ENCODE measurements at regions not wholly inside any gene's neighbourhood (a gene's known extent, or its start where the extent isn't known, plus 50 kb on each side); places are given as distances from the start of the nearest gene placed in this dataset.
A peak's percentile ranks its signal among the peaks of the same experiment; 100 is the strongest.
"Not testable (repeated sequence)": the region's sequence is repeated elsewhere in the genome, so short reads cannot be mapped to it uniquely, and the experiment has no call there.

DNA sequence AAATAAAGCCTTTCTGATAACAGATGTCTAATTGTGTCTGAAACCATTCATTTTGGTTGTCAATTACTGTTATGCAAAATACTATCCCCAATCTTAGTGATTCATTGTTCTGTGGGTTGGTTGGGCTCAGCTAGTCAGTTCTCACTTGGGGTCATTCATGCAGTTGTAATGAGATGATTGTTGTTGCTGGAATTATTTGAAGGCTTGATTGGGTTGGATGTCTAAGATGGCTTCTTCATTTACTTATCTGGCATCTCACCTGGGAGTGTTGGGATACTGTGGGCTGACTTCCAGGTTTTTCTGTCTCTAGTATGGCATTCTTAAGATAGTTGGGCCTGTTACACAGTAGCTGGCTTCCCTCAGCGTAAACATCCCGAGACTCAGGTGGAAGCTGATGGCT lies 217.8 kb upstream of the B3GALT2 start:
- no peak for DNase-seq

DNA sequence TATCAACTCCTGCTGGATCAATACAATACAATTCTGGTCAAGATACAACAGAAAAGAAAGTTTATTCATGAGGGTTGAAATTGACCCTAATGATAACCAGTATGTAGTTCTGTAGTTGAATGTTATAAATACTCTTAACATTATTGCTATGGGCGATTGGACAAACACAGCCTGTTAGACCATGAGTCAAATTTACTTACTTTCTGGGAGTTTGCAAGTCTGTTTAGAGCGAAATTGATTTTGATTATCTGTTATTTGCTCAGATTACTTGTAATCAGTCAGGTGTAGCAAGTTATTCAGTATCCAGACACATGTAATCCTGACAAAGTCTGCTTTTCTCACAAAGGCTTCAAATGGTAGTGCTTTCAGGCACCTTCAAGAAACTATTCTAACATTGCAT lies 216.6 kb upstream of the B3GALT2 start:
- no peak for DNase-seq

DNA sequence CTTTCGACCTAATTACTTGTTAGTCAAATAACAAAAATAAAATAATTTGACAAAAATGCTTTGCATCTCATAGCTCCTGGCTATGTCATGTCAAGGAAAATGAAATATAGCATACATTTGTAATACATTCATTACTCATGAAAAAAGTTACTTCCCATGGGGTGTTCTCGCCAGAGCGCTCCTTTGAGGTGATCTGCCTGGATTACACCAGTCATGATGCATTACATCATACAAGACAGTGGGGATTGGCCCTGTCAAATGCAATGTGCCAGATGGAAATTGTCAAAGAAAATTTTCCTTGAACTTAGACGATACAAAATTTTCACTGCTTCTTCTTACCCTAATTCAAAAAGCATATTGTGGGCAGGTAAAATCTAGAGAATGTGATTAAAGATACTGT lies 215.6 kb upstream of the B3GALT2 start:
- DNase-seq = no peak

DNA sequence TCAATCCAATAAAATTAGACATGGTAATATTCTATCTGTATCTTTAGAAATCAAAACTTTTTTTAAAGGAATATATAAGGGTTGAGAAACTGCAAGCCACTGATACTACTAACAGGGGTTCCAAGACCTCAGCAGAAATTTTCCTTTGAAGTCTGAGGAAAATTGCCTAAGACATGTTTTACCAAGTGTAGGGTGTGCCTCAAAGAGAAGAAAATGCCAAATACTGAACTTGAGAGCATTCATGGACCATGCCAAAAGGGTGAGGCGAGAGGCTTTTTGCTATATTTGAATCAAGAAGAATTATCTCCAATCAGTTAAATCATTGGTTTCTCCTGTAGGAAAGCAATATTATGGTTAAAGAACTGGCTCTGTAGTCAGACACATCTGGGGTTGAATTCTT lies 207.9 kb upstream of the B3GALT2 start:
- no peak for DNase-seq

DNA sequence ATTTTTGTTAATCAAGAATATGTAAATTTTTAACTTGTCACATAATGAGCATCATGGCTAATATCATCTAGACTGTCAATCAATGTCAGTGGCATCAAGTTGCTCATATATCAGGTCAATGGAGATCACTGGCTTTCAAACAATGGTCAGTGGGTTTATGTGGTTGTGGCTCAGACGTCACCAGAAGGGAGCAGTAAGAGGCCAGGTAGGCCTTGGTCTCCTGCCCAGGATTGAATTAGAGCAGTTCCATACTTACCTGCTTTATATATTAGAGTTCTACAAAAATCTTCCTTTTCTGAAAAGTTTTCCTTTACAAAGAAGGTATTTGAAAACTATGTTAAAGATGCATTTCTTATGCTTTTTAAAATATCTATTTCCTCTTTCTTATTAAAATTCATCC lies 206.3 kb upstream of the B3GALT2 start:
- DNase-seq = no peak

DNA sequence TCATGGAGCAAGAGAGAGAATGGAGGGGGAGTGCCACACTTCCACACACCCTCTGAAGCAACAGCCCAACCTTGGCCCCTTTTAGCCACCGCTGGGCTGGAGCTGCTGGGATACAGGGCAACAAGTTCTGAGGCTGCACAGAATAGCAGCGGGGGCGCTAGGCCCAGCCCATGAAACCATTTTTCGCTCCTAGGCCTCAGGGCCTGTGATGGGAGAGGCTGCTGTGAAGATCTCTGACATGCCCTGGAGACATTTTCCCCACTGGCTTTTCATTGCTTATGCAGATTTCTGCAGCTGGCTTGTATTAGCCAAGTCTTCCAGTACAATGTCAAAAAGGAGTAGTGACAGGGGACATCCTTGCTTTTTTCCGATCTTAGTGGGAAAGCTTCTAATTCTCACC lies 202.3 kb upstream of the B3GALT2 start:
- DNase-seq = no peak

DNA sequence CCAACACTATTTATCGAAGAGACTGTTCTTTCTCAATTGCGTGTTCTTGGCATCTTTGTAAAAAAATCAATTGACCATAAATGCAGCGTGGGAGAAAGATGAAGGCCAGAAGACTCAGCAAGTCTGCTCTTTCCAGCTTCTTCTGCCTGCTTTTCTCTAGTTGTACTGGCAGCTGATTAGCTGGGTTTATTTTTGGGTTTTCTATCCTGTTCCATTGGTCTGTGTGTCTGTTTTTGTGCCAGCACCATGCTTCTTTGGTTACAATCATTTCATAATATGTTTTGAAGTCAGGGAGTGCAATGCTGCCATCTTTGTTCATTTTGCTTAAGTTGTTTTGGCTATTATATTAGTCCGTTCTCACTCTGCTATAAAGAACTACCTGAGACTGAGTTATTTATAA lies 201.8 kb upstream of the B3GALT2 start:
- DNase-seq = no peak

DNA sequence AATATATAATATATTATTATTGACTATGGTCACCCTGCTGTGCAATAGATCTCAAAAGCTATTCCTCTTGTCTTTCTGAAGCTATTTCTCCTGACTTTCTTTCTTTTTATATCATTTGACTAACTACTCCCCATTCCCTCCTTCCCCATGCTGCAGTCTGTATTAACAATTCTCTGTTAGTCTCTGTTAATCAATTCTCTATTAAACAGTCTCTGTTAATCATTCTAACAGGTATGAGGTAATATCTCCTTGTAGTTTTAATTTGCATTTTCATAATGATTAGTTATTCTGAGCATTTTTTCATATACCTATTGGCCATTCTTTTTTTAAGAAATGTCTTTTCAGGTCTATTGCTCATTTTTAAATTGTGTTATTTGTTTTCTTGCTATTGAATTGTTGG lies 201.0 kb upstream of the B3GALT2 start:
- DNase-seq = no peak

DNA sequence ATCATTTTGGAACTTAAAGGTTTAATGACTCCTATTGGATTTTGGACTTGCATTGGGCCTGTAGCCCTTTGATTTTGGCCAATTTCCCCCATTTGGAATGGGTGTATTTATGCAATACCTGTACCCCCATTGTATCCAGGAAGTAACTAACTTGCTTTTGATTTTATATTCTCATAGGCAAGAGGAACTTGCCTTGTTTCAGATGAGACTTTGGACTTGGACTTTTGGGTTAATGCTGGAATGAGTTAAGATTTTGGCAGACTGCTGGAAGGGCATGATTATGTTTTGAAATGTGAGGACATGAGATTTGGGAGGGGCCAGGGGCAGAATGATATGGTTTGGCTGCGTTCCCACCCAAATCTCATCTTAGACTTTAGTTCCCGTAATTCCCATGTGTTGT lies 192.0 kb upstream of the B3GALT2 start:
- not testable (repeated sequence) for DNase-seq

DNA sequence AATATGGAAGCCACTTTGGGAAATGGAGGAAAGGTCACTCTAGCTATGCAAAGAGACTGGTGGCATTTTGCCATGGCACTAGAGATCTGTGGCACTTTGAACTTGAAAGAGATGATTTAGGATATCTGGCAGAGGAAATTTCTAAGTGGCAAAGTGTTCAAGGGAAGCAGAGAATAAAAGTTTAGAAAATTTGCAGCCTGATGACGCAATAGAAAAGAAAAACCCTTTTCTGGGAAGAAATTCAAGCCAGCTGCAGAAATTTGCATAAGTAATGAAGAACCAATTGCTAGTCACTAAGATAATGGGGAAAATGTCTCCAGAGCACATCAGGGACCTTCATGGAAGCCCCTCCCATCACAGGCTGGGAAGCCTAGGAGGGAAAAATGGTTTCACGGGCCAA lies 191.1 kb upstream of the B3GALT2 start:
- DNase-seq = peak; percentile 15

DNA sequence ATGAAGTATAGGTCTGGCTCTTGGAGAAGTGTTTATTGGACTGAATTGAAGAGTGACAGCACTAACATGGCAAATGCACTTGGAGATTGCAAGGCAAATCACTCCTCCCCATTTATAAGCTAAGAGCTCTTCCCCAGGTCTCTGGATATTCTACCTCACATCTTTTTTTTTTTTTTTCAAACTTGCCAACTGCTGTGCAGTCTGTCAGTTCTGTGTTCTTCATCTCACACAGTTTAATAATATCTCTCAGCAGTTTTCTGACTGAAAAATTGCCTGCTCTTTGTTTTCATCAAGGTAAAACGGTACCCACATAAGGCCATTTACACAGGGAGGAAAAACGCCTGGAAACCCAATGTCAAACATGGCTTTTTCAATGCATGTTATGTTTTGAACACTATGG lies 186.1 kb upstream of the B3GALT2 start:
- no peak for DNase-seq

DNA sequence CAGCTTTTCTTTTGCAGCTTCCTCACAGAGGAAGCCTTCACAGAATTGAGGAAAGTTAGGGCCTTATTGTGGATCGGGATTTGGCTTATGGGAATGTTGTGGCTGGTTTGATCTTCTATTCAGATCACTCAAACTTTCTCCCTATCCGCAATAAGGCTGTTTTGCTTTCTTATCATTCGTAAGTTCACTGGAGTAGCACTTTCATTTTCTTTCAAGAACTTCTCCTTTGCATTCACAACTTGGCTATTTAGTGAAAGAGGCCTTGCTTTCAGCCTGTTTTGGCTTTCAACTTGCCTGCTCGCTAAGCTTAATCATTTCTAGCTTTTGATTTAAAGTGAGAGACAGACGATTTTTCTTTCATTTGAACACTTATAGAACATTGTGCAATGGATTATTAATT lies 181.9 kb upstream of the B3GALT2 start:
- peak; percentile 59 for DNase-seq

DNA sequence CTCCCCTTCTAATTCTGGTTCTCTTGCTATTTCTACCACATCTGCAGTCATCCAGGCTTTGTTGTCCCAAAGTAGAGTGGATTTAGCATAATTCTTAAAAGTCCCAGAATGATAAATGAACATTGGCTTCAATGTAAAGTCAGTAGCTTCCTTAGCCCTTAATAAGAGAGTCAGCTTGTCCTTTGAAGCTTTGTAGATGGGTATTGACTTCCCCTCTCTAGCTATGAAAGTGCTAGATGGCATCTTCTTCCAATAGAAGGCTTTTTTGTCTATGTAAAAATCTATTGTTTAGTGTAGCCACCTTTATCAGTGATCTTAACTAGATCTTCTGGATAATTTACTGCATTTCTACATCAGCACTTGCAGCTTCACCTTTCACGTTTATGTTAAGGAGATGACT lies 181.4 kb upstream of the B3GALT2 start:
- no peak for DNase-seq

DNA sequence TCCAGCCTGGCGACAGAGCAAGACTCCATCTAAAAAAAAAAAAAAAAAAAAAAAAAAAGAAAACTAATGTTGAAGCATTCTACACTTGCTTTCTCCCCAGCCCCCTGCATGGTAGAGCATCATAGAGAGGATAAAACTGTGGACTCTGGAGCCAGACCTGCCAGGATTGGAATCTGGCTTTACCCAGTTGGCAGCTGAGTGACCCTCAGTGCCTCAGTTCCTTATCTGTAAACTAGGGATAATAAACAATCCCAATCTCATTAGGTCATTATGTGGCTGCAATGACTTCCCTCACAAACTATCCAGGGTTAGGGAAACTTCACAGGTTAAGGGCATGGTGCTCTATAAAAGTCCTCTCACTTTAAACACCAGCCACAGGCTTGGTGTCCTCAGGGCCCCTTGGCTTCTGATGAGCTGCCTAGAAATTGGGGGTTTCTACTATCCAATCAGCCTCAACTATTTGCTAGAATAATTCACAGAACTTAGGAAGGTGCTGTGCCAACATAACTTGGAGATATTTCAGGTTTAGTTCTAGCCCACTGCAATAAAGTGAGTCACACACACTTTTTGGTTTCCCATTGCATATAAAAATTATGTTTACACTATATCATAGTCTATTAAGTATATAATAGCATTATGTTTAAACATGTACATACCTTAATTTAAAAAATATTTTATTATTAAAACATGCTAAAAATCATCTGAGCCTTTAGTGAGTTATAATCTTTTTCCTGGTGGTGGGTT lies 180.5 kb upstream of the B3GALT2 start:
- no peak for DNase-seq

DNA sequence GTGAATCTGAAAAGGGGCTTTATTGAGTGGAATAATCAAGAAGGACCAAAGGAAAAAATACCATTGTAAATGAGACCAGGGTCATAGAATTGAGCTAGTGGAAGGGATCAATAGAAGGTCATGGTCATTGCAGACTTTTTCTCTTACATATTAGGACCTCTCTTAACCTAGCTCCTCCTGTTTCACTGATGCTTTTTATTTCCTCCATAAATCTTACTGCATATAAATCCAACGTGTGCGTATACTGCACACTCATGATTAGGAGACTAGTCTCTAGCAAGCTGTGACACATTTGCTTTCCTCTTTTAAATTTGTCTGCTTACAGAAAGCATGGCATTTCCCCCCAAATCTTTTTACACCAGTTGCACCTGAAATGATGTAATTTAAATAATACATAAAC lies 179.6 kb upstream of the B3GALT2 start:
- no peak for DNase-seq

DNA sequence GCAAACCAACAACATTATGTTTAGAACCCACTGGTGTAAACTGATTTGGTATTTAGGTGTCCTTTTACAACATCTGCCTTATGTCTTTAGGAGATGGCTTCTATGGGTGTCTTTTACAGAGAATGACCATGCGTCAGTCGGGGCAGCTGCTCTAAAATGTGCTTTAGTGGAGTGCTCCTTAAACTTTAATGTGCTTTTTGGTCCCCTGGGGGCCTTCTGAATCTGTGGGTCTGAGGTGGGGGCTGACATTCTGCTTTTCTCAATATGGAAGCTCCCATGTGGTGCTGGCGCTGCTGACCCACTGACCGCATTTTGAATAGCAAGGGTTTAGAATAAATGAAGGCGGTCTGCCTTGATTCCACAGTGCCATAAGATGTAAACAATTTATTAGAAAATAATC lies 173.2 kb upstream of the B3GALT2 start:
- no peak for DNase-seq

DNA sequence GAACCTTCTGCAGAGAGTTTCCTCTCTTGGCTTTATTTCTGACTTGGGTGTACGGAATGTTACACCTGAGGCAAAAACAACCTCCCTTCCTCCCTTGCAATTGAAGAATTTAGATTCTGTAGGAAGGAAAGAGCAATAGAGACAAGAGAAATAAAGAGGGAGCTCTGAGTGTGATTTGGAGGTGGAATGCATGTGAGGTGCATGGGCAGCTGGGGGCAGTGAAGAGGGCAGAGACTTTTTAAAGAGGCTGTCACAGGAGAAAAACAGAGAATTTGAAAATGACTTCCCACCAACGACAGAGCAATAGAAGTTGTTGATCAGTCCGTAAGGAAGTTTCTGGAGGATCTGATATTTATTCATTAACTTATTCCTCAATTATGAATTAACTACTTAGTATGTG lies 172.0 kb upstream of the B3GALT2 start:
- DNase-seq = no peak

DNA sequence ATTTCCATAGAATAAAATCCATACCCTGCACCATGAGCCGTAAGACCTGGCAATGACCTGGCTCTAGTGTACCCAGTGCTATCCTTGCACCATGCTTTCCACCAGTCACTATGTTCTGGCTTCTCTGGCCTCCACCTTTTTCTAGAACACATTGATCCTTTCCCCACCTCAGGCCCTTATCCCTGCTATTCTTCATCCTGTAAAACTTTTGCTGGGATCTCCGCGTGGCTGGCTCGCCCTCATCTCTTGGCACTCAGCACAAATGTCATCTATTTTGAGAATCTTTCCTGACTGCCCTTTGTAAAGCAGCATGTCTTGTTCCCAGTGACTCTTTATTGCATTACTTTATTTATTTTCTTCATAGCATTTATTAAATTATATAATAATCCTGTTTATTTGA lies 169.8 kb upstream of the B3GALT2 start:
- no peak for DNase-seq

DNA sequence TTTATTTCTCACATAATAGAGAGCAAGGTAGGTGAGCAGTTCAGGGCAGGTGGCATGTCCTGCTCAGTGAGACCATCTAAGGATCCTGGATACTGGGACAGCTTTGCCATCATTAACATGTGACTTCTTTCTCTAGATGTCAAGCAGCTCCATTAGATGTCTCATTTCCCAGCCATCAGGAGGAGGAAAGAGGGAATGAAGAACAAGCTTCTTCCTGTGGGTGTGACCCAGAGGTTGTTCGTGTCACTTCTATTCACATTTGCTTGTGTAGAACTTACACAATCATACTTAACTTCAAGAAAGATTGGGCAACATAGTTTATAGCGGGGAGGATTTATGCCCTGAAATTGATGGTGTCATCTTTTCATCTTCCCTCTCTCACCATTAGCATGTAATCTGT lies 169.2 kb upstream of the B3GALT2 start:
- peak; percentile 73 for DNase-seq

DNA sequence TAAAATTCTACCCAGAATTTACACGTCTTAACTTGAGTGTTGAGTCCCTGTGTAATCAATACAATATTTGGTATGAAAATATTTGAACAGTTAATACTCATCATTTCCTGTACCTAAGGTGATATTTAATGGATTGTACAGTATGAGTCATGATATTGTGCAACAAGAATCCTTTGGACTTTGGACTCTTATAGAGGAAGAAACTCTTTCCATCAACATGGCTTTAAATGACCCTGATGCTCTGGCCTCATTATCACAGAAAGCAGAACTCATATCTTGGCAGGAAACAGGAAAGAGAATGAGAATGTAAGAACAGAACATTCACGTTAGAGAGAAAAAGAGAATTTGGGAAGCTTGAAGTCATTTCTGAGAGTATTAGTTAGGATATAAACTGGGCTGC lies 168.8 kb upstream of the B3GALT2 start:
- DNase-seq = peak; percentile 79

DNA sequence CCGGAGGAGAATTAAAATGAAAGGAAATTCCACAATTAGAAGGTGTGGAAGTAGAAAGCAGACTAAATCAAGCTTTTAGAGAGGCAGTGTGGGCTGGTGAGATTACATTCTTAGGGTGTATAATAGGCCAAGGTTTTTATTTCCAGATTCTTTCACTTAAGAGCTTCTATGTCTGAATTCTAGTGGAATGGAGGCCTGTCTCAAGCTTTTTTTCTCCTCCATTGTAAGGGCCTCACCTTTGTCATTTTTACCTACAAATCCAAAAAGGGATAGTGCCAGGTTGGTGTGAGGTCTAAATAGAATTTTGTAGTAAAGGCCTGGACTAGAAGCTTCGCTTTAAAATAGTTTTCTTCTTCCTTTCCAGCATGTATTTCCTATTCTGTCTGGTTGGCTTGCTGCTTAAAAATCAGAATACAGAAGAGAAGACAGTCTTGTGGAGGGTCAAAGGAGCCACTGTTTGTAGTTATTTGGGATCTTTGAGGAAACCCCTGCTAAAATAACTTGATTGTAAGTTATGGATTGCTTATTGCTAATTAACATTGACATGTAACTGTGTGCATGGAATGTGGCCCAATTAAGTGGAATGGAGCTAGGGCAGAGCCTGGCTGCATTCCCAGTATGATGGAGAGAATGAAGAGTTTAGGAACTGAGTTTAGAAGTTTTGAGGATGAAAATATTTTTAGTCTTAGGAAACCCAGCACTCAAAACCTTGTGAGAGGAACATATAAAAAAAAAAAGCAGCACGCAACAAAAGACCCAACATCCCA lies 162.5 kb upstream of the B3GALT2 start:
- DNase-seq = no peak

DNA sequence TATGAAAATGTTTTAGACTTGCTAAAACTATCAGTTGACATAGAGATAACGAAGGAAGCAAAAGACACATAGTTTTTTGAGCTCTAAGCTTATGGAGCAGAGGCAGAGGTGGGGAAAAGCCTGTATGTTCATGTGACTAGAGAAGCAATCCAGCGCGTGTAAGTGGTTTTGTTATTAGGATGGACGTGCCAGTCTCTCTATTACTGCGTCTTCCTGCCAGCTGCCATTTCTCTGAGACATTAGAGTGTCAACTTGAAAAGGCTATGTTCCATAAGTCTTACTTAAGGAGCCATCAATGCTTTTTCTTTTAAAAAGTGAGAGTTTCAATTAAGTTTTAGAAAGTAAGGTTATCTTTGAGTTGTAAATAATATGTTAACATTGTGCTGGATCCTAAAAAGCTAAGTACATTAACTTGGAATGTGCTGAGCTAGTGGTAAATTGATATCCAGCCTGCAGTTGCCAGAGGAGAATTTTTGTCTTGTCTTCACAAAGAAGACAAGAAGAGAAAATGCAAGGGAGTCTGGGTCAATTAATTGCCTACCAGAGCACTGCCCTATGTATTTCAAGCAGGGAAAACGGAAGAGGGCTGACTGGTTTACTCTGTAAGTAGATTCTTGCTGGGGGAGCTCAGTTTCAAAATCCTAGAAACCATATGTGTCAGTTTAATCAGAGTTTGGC lies 161.8 kb upstream of the B3GALT2 start:
- no peak for DNase-seq

DNA sequence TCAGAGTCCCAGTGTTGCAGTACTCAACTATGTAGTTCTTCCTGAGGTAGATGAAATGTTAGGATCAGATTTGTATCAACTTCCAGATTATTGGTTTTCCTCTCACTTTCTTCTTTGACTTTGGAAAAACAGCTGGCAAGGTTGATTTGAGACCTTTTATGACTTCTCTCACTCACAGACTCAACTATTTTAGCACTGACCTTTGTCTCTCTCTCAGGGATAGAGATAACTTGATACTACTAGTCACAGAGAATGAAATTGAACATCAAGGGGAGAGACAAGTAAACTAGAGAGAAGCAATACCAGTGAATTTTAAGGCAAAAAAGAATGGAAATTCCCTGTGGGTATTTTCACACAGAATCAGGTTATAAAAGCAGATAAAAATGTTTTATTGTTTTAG lies 159.7 kb upstream of the B3GALT2 start:
- DNase-seq = no peak

DNA sequence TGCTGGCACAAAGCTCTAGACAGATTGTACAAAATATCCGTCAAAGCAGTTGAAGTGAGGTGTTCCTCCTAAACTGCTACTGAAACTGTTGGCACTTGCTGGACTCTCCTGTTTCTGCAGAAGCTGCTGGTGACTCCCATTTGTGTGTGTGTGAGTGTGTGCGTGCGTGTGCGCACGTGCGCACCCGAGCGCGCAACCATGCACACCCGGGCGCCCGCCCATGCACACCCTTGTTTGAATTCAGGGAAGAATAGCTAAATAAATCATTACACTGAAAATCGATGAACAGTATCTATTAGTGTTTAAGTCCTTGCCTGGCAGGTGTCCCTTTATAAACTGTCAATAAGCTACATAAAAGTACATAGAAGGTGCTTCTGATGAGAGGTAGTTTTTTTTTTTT lies 156.4 kb upstream of the B3GALT2 start:
- DNase-seq = no peak
